ENCODE measurements at regions not wholly inside any gene's neighbourhood (a gene's known extent, or its start where the extent isn't known, plus 50 kb on each side); places are given as distances from the start of the nearest gene placed in this dataset.

DNA sequence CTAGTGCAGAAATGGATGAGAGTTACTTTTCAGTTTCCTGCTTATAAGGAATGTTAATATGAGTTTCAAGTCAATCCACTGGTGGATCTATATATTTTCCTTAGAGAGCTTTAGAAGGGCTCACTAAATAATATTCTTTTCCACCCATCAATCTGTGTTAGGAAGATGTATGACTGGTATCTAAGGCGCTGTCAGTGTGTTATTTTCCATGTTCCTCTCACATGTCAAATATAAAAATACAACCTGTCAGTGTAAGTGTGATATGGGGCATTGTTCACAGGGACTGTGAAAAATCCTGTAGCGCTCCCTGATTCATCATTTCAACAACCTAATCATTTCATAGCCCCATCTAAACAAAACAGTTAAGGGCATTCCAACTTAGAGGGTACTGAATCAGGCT is 203.1 kb downstream of the TMEM26 start:
- Histone ChIP-seq H4K20me1 (ENCODE audit: insufficient read depth, low read length) (no peaks in the 10 kb centered on the region), H3K9ac (ENCODE audit: low read depth, low read length) (no peak overlapping the region), H2AFZ (ENCODE audit: low read depth, low read length) (no peak overlapping the region), H3K4me1 (ENCODE audit: insufficient read depth, low read length) (peaks cover 9% of the 10 kb centered on the region; the same call in 1 of the 2 replicates), H3K4me3 (ENCODE audit: low read depth in 1 of 2, low read length in 2 of 2) (no peak overlapping the region), H3K4me2 (ENCODE audit: insufficient read depth, low read length) (no peak overlapping the region), H3K27me3 (ENCODE audit: insufficient read depth, low read length, poor library complexity) (no peaks in the 10 kb centered on the region), H3K27ac (ENCODE audit: low read length) (no peak overlapping the region), H3K79me2 (ENCODE audit: insufficient read depth, low read length) (no peaks in the 10 kb centered on the region), H3K36me3 (ENCODE audit: insufficient read depth, low read length) (no peaks in the 10 kb centered on the region), H3K9me3 (ENCODE audit: insufficient read depth, low read length, severe bottlenecking) (peaks cover 6% of the 10 kb centered on the region)
- no peak for DNase-seq
- ATAC-seq (ENCODE audit: insufficient read depth, low read depth) = no peak
- TF ChIP-seq CTCF (IDR thresholded peaks at IDR 0.05; ENCODE audit: borderline replicate concordance, extremely low read depth, low read length, poor library complexity, severe bottlenecking) (no peak), EZH2 (IDR thresholded peaks at IDR 0.05; ENCODE audit: borderline replicate concordance, low read depth, low read length, severe bottlenecking) (no peak)

GRCh38 chr10:61248013-61248412 is 205.2 kb downstream of the TMEM26 start:
- no peak overlapping the region for H3K9ac ChIP-seq (ENCODE audit: low read depth, low read length)
- H3K27ac ChIP-seq (ENCODE audit: low read length) = no peak overlapping the region
- H2AFZ ChIP-seq (ENCODE audit: low read depth, low read length) = no peak overlapping the region
- no peaks in the 10 kb centered on the region for H4K20me1 ChIP-seq (ENCODE audit: insufficient read depth, low read length)
- H3K79me2 ChIP-seq (ENCODE audit: insufficient read depth, low read length) = no peaks in the 10 kb centered on the region
- DNase-seq (no peak), ATAC-seq (ENCODE audit: insufficient read depth, low read depth) (no peak)
- TF ChIP-seq CTCF (IDR thresholded peaks at IDR 0.05; ENCODE audit: borderline replicate concordance, extremely low read depth, low read length, poor library complexity, severe bottlenecking) (no peak), EZH2 (IDR thresholded peaks at IDR 0.05; ENCODE audit: borderline replicate concordance, low read depth, low read length, severe bottlenecking) (no peak)
- H3K4me2 ChIP-seq (ENCODE audit: insufficient read depth, low read length) = no peak overlapping the region
- H3K36me3 ChIP-seq (ENCODE audit: insufficient read depth, low read length) = no peaks in the 10 kb centered on the region
- H3K4me3 ChIP-seq (ENCODE audit: low read depth in 1 of 2, low read length in 2 of 2) = no peak overlapping the region
- H3K27me3 ChIP-seq (ENCODE audit: insufficient read depth, low read length, poor library complexity) = no peaks in the 10 kb centered on the region
- peaks cover 9% of the 10 kb centered on the region; the same call in 1 of the 2 replicates for H3K4me1 ChIP-seq (ENCODE audit: insufficient read depth, low read length)
- H3K9me3 ChIP-seq (ENCODE audit: insufficient read depth, low read length, severe bottlenecking) = no peaks in the 10 kb centered on the region

DNA sequence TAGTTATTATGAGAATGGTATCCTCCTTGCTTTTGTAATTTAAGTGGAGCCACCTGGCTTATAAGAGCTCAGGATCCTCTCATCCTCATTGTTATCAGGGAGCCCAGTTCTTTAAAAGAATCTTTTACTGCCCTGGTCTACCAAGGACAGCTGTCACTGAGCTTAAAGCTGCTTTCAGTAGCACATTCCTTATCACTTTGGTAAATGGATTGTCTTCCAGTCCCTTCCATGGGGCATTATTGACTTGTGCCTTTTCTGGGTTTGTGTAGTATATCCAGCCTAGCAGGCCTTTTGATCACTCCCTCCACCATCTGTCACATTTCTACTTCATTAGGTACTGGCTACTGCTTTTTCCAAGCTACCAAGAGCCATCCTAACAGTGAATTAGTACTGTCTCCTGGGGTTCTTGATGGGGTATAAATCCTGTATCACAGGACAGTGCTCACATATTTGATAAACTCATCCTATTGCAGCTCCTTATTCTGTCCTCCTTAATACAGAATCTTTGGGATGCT is 208.9 kb downstream of the TMEM26 start:
- H3K9me3 ChIP-seq (ENCODE audit: insufficient read depth, low read length, severe bottlenecking) = no peaks in the 10 kb centered on the region
- no peak overlapping the region for H3K4me2 ChIP-seq (ENCODE audit: insufficient read depth, low read length)
- TF ChIP-seq EZH2 (IDR thresholded peaks at IDR 0.05; ENCODE audit: borderline replicate concordance, low read depth, low read length, severe bottlenecking) = no peak
- H2AFZ ChIP-seq (ENCODE audit: low read depth, low read length) = no peak overlapping the region
- no peaks in the 10 kb centered on the region for H3K4me1 ChIP-seq (ENCODE audit: insufficient read depth, low read length)
- H3K4me3 ChIP-seq (ENCODE audit: low read depth in 1 of 2, low read length in 2 of 2) = no peak overlapping the region
- no peaks in the 10 kb centered on the region for H3K36me3 ChIP-seq (ENCODE audit: insufficient read depth, low read length)
- H3K27me3 ChIP-seq (ENCODE audit: insufficient read depth, low read length, poor library complexity) = no peaks in the 10 kb centered on the region
- ATAC-seq (ENCODE audit: insufficient read depth, low read depth) (no peak), DNase-seq (no peak)
- H3K79me2 ChIP-seq (ENCODE audit: insufficient read depth, low read length) = no peaks in the 10 kb centered on the region
- no peaks in the 10 kb centered on the region for H4K20me1 ChIP-seq (ENCODE audit: insufficient read depth, low read length)
- no peak overlapping the region for H3K9ac ChIP-seq (ENCODE audit: low read depth, low read length)
- H3K27ac ChIP-seq (ENCODE audit: low read length) = no peak overlapping the region

DNA sequence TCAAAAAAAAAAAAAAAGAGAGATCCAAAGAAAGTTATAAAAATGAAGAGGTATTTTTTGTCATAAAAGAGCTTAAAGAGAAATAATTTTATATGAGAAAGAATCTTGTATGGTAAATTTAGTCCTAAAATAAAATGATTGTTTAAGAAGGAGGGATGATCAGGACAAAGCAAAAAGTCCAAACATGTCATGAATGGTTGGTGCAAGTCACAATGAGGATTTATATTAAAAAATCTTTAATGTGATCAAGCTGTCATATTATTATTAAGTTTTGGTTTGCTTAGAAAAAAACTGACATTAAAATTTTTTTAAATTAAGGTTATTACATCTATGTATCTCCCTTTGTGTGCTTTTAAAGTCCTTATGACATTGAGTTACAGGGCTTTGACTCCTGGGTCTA is 220.4 kb downstream of the TMEM26 start:
- Histone ChIP-seq H2AFZ (ENCODE audit: low read depth, low read length) (no peak overlapping the region), H3K36me3 (ENCODE audit: insufficient read depth, low read length) (no peaks in the 10 kb centered on the region), H4K20me1 (ENCODE audit: insufficient read depth, low read length) (no peaks in the 10 kb centered on the region), H3K27me3 (ENCODE audit: insufficient read depth, low read length, poor library complexity) (no peaks in the 10 kb centered on the region), H3K4me2 (ENCODE audit: insufficient read depth, low read length) (no peak overlapping the region), H3K4me1 (ENCODE audit: insufficient read depth, low read length) (no peaks in the 10 kb centered on the region), H3K4me3 (ENCODE audit: low read depth in 1 of 2, low read length in 2 of 2) (no peak overlapping the region), H3K9ac (ENCODE audit: low read depth, low read length) (no peak overlapping the region), H3K27ac (ENCODE audit: low read length) (no peak overlapping the region), H3K79me2 (ENCODE audit: insufficient read depth, low read length) (no peaks in the 10 kb centered on the region), H3K9me3 (ENCODE audit: insufficient read depth, low read length, severe bottlenecking) (peaks cover 4% of the 10 kb centered on the region)
- no peak for ATAC-seq (ENCODE audit: insufficient read depth, low read depth)
- TF ChIP-seq CTCF (IDR thresholded peaks at IDR 0.05; ENCODE audit: borderline replicate concordance, extremely low read depth, low read length, poor library complexity, severe bottlenecking) (no peak), EZH2 (IDR thresholded peaks at IDR 0.05; ENCODE audit: borderline replicate concordance, low read depth, low read length, severe bottlenecking) (no peak)
- DNase-seq = no peak
